Vagina (tissue), 2 donors: ENCODE measurements at regions not wholly inside any gene's neighbourhood (a gene's known extent, or its start where the extent isn't known, plus 50 kb on each side); places are given as distances from the start of the nearest gene placed in this dataset.

Source experiments
- POLR2A ChIP-seq, 2 donors: fragments of 450-650 bp; IDR thresholded peaks; one replicate each; pipeline ENCODE4 v1.6.1; 2017; ENCODE audit warnings: antibody characterized with exemption in 2 of 2, mild to moderate bottlenecking in 2 of 2, moderate library complexity in 2 of 2
- POLR2AphosphoS5 ChIP-seq, 2 donors: sonication (generic); formaldehyde crosslinking; IDR thresholded peaks; one replicate each; pipeline ENCODE4 v1.9.0; 2017; ENCODE audit warnings: antibody characterized with exemption in 2 of 2, mild to moderate bottlenecking in 2 of 2, low read depth in 1 of 2; ENCODE audit not compliant: insufficient read depth in 1 of 2
- TF ChIP-seq, protein P1 (sequence below), 3 experiments: fragments of 450-650 bp in 2 of 3; fragments of 200-600 bp in 1 of 3; sonication (generic) in 1 of 3; IDR thresholded peaks; one replicate each; pipeline ENCODE4 v1.5.1; 2017 to 2019; ENCODE audit warnings: antibody characterized with exemption in 3 of 3, mild to moderate bottlenecking in 2 of 3, moderate library complexity in 2 of 3

DNA sequence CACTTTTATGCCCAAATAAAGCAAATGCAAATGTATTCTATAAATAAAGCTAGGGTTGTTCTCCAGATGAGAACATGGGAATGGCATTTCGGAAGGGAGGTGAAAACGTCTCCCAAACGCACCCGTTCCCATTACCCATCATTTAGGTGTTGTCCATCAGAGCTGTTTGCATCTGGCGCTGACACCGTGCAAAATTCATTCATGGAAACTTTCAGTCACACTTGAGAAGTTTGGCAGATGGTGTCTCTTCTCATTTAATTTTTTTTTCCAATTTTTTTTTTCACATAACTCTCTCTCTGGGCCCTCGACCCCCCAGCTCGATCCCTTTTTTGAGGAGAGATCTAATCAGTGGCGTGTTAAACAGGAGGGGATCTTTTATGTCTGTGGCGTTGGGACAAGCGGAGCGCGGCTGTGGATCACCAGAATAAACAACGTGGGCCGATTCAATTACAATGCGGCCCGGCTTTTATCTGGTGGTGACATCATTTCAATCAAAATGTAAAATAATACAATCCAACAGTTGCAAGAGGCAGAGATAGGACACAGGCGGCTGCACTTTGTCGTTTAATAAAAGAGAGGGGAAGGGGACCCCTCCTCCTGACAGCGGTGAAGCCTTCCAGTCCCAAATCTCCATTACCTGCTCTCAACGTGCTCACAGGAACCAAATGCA lies 246.1 kb upstream of the IRX4 start:
- TF ChIP-seq POLR2A (IDR thresholded peaks at IDR 0.05) (no peak), POLR2AphosphoS5 (IDR thresholded peaks at IDR 0.05; ENCODE audit: insufficient read depth in 1 of 2, low read depth in 1 of 2) (no peak)
- TF ChIP-seq, protein P1, sequence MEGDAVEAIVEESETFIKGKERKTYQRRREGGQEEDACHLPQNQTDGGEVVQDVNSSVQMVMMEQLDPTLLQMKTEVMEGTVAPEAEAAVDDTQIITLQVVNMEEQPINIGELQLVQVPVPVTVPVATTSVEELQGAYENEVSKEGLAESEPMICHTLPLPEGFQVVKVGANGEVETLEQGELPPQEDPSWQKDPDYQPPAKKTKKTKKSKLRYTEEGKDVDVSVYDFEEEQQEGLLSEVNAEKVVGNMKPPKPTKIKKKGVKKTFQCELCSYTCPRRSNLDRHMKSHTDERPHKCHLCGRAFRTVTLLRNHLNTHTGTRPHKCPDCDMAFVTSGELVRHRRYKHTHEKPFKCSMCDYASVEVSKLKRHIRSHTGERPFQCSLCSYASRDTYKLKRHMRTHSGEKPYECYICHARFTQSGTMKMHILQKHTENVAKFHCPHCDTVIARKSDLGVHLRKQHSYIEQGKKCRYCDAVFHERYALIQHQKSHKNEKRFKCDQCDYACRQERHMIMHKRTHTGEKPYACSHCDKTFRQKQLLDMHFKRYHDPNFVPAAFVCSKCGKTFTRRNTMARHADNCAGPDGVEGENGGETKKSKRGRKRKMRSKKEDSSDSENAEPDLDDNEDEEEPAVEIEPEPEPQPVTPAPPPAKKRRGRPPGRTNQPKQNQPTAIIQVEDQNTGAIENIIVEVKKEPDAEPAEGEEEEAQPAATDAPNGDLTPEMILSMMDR (IDR thresholded peaks at IDR 0.05), result no peak
